GM12878 (cell line): ENCODE measurements at regions not wholly inside any gene's neighbourhood (a gene's known extent, or its start where the extent isn't known, plus 50 kb on each side); places are given as distances from the start of the nearest gene placed in this dataset.

ENCODE experiments used
- ATAC-seq: fragments of 200-7000 bp; cut with Tn5 transposase; 3 replicates; pipeline ENCODE4 v1.9.1; 2020; ENCODE audit warnings: mild to moderate bottlenecking, moderate library complexity
- BruUV-seq: library from RNA; stranded (reverse); fragments of 400-500 nt; replicated peaks from 2 replicates; lab custom pipeline; 2021; lab: Mats Ljungman, UMichigan
- CTCF ChIA-PET: fragments of 300-600 bp; sonication (Branson Sonifier 250); formaldehyde crosslinking; extraction: SDS; loops from one replicate; lab custom pipeline; 2021; ENCODE audit warnings: inconsistent platforms; lab: Yijun Ruan, JAX
- POLR2A ChIA-PET: fragments of 350-600 bp; formaldehyde crosslinking; extraction: SDS; loops from one replicate; lab custom pipeline; 2021; ENCODE audit warnings: inconsistent platforms; lab: Charles Lee
- RAD21 ChIA-PET: fragments of 300-600 bp; sonication (Branson Sonifier 250); formaldehyde crosslinking; loops from one replicate; lab custom pipeline; 2023; ENCODE audit warnings: antibody characterized with exemption; ENCODE audit not compliant: unreplicated experiment; lab: Charles Lee
- SMC1A ChIA-PET: fragments of 300-600 bp; sonication (Branson Sonifier 250); formaldehyde crosslinking; loops from one replicate; lab custom pipeline; 2023; ENCODE audit not compliant: unreplicated experiment, uncharacterized antibody; lab: Charles Lee
- DNase-seq: peaks from one replicate; pipeline ENCODE4 v3.0.0-alpha.2; 2011; ENCODE audit warnings: low read depth, low spot score
- FAIRE-seq: peaks from 3 replicates; lab custom pipeline; 2011; peaks lifted over from hg19 to GRCh38; lab: Jason Lieb, UNC
- H2AFZ ChIP-seq: 2 replicates; pipeline ENCODE4 v1.6.0; 2011; ENCODE audit warnings: low read depth, low read length, control low read depth; ENCODE audit not compliant: control insufficient read depth
- H3K27ac ChIP-seq: 2 replicates; pipeline ENCODE4 v1.5.1; 2011; ENCODE audit warnings: control low read depth; ENCODE audit not compliant: control insufficient read depth, insufficient read depth
- H3K27me3 ChIP-seq, 2 experiments: replicated peaks in 1 of 2; 2 replicates each; pipeline versions ENCODE4 v1.6.0 to v1.6.1; 2011; ENCODE audit warnings: low read length in 1 of 2; ENCODE audit not compliant: control insufficient read depth in 2 of 2, insufficient read depth in 2 of 2
- H3K36me3 ChIP-seq, 2 experiments: 2 replicates each; pipeline ENCODE4 v1.5.1; 2011; ENCODE audit warnings: low read length in 1 of 2; ENCODE audit not compliant: control insufficient read depth in 2 of 2, insufficient read depth in 2 of 2
- H3K4me1 ChIP-seq: 2 replicates; pipeline ENCODE4 v1.6.1; 2011; ENCODE audit warnings: mild to moderate bottlenecking, low read length, moderate library complexity, mixed read lengths; ENCODE audit not compliant: control insufficient read depth, insufficient read depth
- H3K4me2 ChIP-seq: 2 replicates; pipeline ENCODE4 v1.6.0; 2011; ENCODE audit warnings: control low read depth; ENCODE audit not compliant: control insufficient read depth, insufficient read depth
- H3K4me3 ChIP-seq: fragments of 200-600 bp; sonication (generic); 2 replicates; pipeline ENCODE4 v1.5.1; 2016
- H3K79me2 ChIP-seq: 2 replicates; pipeline ENCODE4 v1.6.0; 2011; ENCODE audit warnings: low read length; ENCODE audit not compliant: control insufficient read depth, insufficient read depth
- H3K9ac ChIP-seq: 2 replicates; pipeline ENCODE4 v1.8.0; 2011; ENCODE audit warnings: low read length, control low read depth, mixed read lengths; ENCODE audit not compliant: control insufficient read depth, insufficient read depth
- H3K9me3 ChIP-seq: replicated peaks from 3 replicates; pipeline ENCODE4 v1.5.1; 2011; ENCODE audit warnings: mild to moderate bottlenecking, low read length; ENCODE audit not compliant: control insufficient read depth, insufficient read depth
- H4K20me1 ChIP-seq: 2 replicates; pipeline ENCODE4 v1.6.0; 2011; ENCODE audit not compliant: control insufficient read depth, insufficient read depth
- ASH2L ChIP-seq: fragments of 300-600, 200-600 bp; sonication (generic); IDR thresholded peaks from 2 replicates; pipeline ENCODE4 v1.6.1; 2017; ENCODE audit warnings: low read depth, mild to moderate bottlenecking, borderline replicate concordance
- CEBPB ChIP-seq, 2 experiments: fragments of 150-350 bp in 1 of 2; IDR thresholded peaks; 2 replicates each; pipeline ENCODE4 v1.6.1; 2012 to 2014; ENCODE audit warnings: low read depth in 2 of 2, low read length in 2 of 2, borderline replicate concordance in 1 of 2, inconsistent platforms in 1 of 2
- ETV6 ChIP-seq, 2 experiments: fragments of 450-650 bp in 1 of 2; IDR thresholded peaks in 1 of 2; conservative IDR thresholded peaks in 1 of 2; 2 replicates each; pipeline ENCODE4 v1.6.1; 2014; ENCODE audit warnings: antibody characterized with exemption in 1 of 2, borderline replicate concordance in 1 of 2, low read depth in 1 of 2, mild to moderate bottlenecking in 1 of 2, moderate library complexity in 1 of 2
- FOXM1 ChIP-seq: IDR thresholded peaks from 2 replicates; pipeline ENCODE4 v1.6.1; 2012; ENCODE audit warnings: low read depth, mild to moderate bottlenecking, inconsistent platforms, low read length, moderate library complexity
- KDM1A ChIP-seq: fragments of 200-600 bp; sonication (generic); IDR thresholded peaks from 2 replicates; pipeline ENCODE4 v1.6.1; 2016; ENCODE audit warnings: borderline replicate concordance
- NFIC ChIP-seq: IDR thresholded peaks from 2 replicates; pipeline ENCODE4 v1.6.1; 2012; ENCODE audit warnings: low read depth, mild to moderate bottlenecking, inconsistent platforms, low read length, moderate library complexity
- NFXL1 ChIP-seq: fragments of 450-650 bp; IDR thresholded peaks from 2 replicates; pipeline ENCODE4 v1.6.1; 2017; ENCODE audit warnings: antibody characterized with exemption, mild to moderate bottlenecking, borderline replicate concordance
- NFYA ChIP-seq: IDR thresholded peaks from 2 replicates; pipeline ENCODE4 v1.6.1; 2011; ENCODE audit warnings: low read depth, mild to moderate bottlenecking, low read length, improper control_type of control experiment, borderline replicate concordance
- PAX8 ChIP-seq: fragments of 450-650 bp; IDR thresholded peaks from 2 replicates; pipeline ENCODE4 v1.6.1; 2017; ENCODE audit warnings: mild to moderate bottlenecking, moderate library complexity
- RAD21 ChIP-seq: IDR thresholded peaks from 2 replicates; pipeline ENCODE4 v1.6.1; 2011; ENCODE audit warnings: mild to moderate bottlenecking, low read depth, low read length, moderate library complexity; ENCODE audit not compliant: insufficient read depth
- SMAD1 ChIP-seq: fragments of 450-650 bp; IDR thresholded peaks from 2 replicates; pipeline ENCODE4 v1.6.1; 2018; ENCODE audit warnings: mild to moderate bottlenecking, low read depth; ENCODE audit not compliant: partially characterized antibody
- SMC3 ChIP-seq: IDR thresholded peaks from 2 replicates; pipeline ENCODE4 v1.6.1; 2011; ENCODE audit warnings: low read length, improper control_type of control experiment, borderline replicate concordance
- SUPT20H ChIP-seq: IDR thresholded peaks from 2 replicates; pipeline ENCODE4 v1.6.1; 2011; ENCODE audit warnings: low read depth, mild to moderate bottlenecking, low read length, moderate library complexity, borderline replicate concordance; ENCODE audit not compliant: control insufficient read depth
- TCF12 ChIP-seq: IDR thresholded peaks from 2 replicates; pipeline ENCODE4 v1.6.1; 2011; ENCODE audit warnings: low read depth, mild to moderate bottlenecking, low read length
- WRNIP1 ChIP-seq: IDR thresholded peaks from 2 replicates; pipeline ENCODE4 v1.6.1; 2011; ENCODE audit warnings: low read depth, low read length, improper control_type of control experiment, borderline replicate concordance
- ZNF207 ChIP-seq: fragments of 450-650 bp; IDR thresholded peaks from 2 replicates; pipeline ENCODE4 v1.6.1; 2014; ENCODE audit warnings: antibody characterized with exemption, mild to moderate bottlenecking, borderline replicate concordance
- ZNF217 ChIP-seq: fragments of 450-650 bp; IDR thresholded peaks from 2 replicates; pipeline ENCODE4 v1.6.1; 2017; ENCODE audit warnings: antibody characterized with exemption, mild to moderate bottlenecking
- ZNF384 ChIP-seq: IDR thresholded peaks from 2 replicates; pipeline ENCODE4 v1.6.1; 2012; ENCODE audit warnings: low read depth, mild to moderate bottlenecking, low read length, improper control_type of control experiment, borderline replicate concordance
- WGBS: methylation state at CpG from one replicate; pipeline ENCODE4 v1.1.6; 2016; ENCODE audit warnings: low lambda C conversion rate; ENCODE audit not compliant: insufficient replicate concordance, insufficient coverage; ENCODE audit errors: missing lambda C conversion rate; 5-methylcytosine and 5-hydroxymethylcytosine counted together
- in situ Hi-C: fragments of 300-500 bp; cut with MboI; formaldehyde crosslinking; loops from 9 replicates; pipeline ENCODE4 v1.14.3; 2018; ENCODE audit warnings: mixed read lengths
- intact Hi-C: fragments of 100-400 bp; cut with micrococcal nuclease; formaldehyde crosslinking; loops from one replicate; pipeline ENCODE4 v1.14.2; 2022; ENCODE audit not compliant: unreplicated experiment
- TF ChIP-seq, protein P1 (sequence below): IDR thresholded peaks from 2 replicates; pipeline ENCODE4 v1.6.1; 2011; ENCODE audit warnings: mild to moderate bottlenecking, low read depth, low read length, moderate library complexity; ENCODE audit not compliant: insufficient replicate concordance
- TF ChIP-seq, protein P2 (sequence below): fragments of 450-650 bp; IDR thresholded peaks from 2 replicates; pipeline ENCODE4 v1.6.1; 2017; ENCODE audit warnings: low read depth, mild to moderate bottlenecking, moderate library complexity

GRCh38 chr4:24369507-24370029 is 214.8 kb downstream of the DHX15 start:
- no peaks in the 10 kb centered on the region for H3K9me3 ChIP-seq
- ChIA-PET POLR2A (no interaction called here), CTCF (interaction anchor here (0.9 kb wide), 1 partner anchor 65 kb away, joined by 3 read pairs; no protein-coding TSS in a partner anchor), SMC1A (no interaction called here), RAD21 (no interaction called here)
- H3K4me2 ChIP-seq, result no peak overlapping the region
- no peaks in the 10 kb centered on the region for H3K27me3 ChIP-seq
- BruUV-seq, result no TSS peak
- no peak overlapping the region for H3K27ac ChIP-seq
- no peaks in the 10 kb centered on the region for H3K4me1 ChIP-seq
- no peak for FAIRE-seq
- H3K79me2 ChIP-seq, result no peaks in the 10 kb centered on the region
- 20% methylated on average over 5 of the region's 5 CpGs for WGBS
- no peak overlapping the region for H3K4me3 ChIP-seq
- in situ Hi-C loops (no loop called here), intact Hi-C loops (no loop called here)
- H4K20me1 ChIP-seq, result no peaks in the 10 kb centered on the region
- no peak overlapping the region for H3K9ac ChIP-seq
- no peak for DNase-seq
- ATAC-seq, result no peak
- H2AFZ ChIP-seq, result no peak overlapping the region
- no peaks in the 10 kb centered on the region for H3K36me3 ChIP-seq
- TF ChIP-seq CEBPB (IDR thresholded peaks at IDR 0.05; ENCODE audit: borderline replicate concordance in 1 of 2, low read depth in 2 of 2, low read length in 2 of 2) (no peak), ZNF384 (no peak), WRNIP1 (no peak), ETV6 (conservative IDR thresholded peaks at IDR 0.05 in 1 of 2, IDR thresholded peaks at IDR 0.05 in 1 of 2; ENCODE audit: borderline replicate concordance in 1 of 2, low read depth in 1 of 2) (no peak), FOXM1 (no peak), ASH2L (no peak), NFIC (no peak), ZNF217 (no peak), SUPT20H (no peak), NFXL1 (no peak), SMAD1 (no peak), RAD21 (no peak), TCF12 (no peak), PAX8 (no peak), KDM1A (no peak), NFYA (no peak), ZNF207 (no peak), SMC3 (no peak)
- TF ChIP-seq, protein P1, sequence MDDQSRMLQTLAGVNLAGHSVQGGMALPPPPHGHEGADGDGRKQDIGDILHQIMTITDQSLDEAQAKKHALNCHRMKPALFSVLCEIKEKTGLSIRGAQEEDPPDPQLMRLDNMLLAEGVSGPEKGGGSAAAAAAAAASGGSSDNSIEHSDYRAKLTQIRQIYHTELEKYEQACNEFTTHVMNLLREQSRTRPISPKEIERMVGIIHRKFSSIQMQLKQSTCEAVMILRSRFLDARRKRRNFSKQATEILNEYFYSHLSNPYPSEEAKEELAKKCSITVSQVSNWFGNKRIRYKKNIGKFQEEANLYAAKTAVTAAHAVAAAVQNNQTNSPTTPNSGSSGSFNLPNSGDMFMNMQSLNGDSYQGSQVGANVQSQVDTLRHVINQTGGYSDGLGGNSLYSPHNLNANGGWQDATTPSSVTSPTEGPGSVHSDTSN, result no peak
- TF ChIP-seq, protein P2, sequence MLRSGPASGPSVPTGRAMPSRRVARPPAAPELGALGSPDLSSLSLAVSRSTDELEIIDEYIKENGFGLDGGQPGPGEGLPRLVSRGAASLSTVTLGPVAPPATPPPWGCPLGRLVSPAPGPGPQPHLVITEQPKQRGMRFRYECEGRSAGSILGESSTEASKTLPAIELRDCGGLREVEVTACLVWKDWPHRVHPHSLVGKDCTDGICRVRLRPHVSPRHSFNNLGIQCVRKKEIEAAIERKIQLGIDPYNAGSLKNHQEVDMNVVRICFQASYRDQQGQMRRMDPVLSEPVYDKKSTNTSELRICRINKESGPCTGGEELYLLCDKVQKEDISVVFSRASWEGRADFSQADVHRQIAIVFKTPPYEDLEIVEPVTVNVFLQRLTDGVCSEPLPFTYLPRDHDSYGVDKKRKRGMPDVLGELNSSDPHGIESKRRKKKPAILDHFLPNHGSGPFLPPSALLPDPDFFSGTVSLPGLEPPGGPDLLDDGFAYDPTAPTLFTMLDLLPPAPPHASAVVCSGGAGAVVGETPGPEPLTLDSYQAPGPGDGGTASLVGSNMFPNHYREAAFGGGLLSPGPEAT, result no peak
